ENCODE measurements at regions not wholly inside any gene's neighbourhood (a gene's known extent, or its start where the extent isn't known, plus 50 kb on each side); places are given as distances from the start of the nearest gene placed in this dataset.
"Not testable (repeated sequence)": the region's sequence is repeated elsewhere in the genome, so short reads cannot be mapped to it uniquely, and the experiment has no call there.

DNA sequence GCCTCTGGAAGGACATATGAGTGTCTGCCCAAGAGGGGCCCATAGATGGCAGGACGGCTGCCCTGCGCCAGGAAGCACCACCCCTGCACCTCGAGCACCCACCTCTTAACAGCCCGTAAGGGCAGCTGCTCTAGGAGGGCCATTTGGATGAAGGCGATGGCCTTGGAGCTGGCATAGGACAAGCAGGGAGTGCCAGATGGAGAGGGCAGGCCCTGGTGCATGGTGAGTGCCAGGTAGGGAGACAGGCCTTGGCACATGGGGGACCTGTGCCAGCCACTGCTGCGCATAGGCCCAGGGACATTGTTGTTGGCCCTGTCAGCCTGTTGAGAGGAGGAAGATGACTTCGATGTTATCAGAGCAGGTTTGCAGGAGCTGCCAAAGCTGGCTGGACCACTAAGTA is 134.2 kb downstream of the SLC25A46 start:
- DNase-seq = no peak

DNA sequence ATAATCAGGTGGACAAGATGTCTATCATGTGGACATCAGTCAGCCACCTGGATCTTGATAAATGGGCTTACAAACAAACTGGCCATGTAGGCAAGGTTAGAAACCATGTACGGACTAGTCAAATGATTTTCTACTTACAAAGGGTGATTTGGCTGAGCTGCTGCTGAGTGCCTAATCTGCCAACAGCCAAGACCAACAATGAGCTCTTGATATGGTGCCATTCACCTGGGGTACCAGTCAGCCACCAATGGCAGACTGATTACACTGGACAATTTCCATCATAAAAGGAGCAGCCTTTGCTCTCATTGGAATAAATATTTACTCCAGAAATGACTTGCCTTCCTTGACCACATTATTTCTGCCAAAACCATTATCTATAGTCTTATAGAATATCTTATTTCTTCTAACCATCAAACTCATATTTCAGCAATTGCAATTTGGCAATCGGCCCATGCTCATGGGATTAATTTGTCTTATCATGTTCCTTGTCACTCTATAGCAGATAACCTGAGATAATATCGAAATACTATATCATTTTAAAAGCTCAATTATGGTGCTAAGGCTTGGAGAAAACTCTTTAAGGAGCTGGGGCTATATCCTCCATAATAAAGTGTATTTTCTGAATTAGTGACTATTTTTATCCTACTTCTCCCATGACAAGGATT is 135.1 kb downstream of the SLC25A46 start:
- no peak for DNase-seq

DNA sequence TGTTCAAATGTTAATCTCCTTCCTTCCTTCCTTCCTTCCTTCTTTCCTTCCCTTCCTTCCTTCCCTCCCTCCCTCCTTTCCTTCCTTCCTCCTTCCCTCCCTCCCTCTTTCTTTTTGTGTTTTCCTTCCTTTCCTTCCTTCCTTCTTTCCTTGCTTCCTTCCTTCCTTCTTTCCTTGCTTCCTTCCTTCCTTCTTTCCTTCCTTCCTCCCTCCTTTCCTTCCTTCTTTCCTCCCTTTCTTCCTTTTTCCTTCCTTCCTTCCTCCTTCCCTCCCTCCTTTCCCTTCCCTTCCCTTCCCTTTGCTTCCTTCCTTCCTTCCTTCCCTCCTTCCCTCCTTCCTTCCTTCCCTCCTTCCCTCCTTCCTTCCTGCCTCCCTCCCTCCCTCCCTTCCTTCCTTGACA is 136.3 kb downstream of the SLC25A46 start:
- DNase-seq = not testable (repeated sequence)

DNA sequence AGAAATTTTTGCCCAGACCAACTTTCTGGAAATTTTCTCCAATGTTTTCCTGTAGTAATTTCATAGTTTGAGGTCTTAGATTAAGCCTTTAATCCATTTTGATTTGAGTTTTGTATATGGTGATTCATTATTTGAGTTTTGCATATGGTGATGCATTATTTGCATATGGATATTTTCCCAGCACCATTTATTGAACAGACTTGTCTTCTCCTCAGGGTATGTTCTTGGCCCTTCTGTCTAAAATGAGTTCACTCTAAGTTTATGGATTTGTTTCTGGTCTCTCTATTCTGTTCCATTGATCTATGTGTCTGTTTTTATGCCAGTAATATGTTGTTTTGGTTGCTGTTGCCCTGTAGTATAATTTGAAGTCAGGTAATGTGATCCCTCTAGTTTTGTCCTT is 139.3 kb downstream of the SLC25A46 start:
- DNase-seq = no peak

DNA sequence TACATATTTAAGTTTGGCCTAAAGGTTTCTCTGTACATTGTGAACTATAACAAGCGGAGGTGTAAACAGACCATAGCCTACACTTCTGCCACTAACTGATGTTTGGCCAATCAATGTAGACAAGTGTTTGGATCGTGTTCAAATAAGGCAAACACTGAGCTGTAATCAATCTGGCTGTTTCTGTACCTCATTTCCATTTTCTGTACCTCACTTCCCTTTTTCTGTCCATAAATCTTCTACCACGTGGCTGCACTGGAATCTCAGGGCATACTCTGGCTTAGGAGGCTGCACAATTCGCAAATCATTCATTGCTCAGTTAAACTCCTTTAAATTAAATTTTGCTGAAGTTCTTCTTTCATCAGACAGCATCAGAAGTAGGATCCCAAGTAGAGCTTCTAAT is 140.9 kb downstream of the SLC25A46 start:
- DNase-seq = no peak

DNA sequence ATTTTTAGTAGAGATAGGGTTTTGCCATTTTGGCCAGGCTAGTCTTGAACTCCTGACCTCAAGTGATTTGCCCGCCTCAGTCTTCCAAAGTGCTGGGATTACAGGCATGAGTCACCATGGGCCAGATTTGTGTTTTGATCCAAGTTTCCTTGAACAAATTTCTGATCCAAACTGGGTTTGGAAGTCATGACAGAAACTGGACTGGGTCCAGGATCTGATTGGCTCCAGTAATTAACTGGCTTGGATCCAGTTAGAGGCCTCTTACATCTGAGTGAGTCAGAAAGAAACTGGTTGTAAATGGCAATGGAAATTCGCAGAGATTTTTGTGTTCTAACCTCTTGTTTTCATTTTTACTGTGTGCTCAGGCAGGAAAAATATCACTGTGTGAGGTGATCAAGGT is 141.6 kb downstream of the SLC25A46 start:
- no peak for DNase-seq

DNA sequence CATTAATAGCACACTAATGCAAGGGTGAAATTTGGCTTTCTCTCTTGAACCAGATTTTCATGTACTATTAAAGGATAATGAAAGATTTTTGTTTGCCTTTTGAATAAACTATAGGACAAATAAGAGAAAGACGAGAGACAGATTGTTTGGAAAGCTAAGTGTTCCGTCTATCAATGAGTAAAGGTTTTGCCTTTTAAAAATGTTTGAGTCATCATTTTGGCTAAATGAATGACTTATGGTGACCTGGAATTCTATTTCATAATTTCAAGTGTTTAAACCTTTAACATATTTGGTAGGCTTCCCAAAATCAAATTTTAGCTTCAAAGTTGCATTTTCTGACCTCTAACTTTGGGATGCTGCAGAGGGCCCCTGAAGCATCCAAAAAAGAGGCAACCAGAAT is 145.2 kb downstream of the SLC25A46 start:
- no peak for DNase-seq

DNA sequence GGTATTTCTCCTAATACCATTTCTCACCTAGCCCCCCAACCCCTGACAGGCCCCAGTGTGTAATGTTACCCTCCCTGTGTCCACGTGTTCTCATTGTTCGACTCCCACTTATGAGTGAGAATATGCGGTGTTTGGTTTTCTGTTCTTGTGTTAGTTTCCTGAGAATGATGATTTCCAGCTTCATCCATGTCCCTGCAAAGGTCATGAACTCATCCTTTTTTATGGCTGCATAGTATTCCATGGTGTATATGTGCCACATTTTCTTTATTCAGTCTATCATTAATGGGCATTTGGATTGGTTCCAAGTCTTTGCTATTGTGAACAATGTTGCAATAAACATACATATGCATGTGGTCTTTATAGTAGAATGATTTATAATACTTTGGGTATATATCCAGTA is 148.4 kb downstream of the SLC25A46 start:
- not testable (repeated sequence) for DNase-seq

DNA sequence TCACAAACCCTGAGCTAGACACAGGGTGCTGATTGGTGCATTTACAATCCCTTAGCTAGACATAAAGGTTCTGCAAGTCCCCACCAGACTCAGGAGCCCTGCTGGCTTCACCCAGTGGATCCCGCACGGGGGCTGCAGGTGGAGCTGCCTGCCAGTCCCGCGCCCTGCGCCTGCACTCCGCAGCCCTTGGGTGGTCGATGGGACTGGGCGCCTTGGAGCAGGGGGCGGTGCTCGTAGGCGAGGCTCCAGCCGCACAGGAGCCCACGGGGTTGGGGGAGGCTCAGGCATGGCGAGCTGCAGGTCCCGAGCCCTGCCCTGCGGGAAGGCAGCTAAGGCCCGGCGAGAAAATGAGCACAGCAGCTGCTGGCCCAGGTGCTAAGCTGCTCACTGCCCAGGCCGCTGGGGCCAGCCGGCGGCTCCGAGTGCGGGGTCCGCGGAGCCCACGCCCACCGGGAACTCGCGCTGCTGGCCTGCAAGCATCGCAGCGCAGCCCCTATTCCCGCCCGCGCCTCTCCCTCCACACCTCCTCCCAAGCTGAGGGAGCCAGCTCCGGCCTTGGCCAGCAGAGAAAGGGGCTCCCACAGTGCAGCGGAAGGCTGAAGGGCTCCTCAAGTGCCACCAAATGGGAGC is 155.2 kb downstream of the SLC25A46 start:
- DNase-seq = not testable (repeated sequence)

DNA sequence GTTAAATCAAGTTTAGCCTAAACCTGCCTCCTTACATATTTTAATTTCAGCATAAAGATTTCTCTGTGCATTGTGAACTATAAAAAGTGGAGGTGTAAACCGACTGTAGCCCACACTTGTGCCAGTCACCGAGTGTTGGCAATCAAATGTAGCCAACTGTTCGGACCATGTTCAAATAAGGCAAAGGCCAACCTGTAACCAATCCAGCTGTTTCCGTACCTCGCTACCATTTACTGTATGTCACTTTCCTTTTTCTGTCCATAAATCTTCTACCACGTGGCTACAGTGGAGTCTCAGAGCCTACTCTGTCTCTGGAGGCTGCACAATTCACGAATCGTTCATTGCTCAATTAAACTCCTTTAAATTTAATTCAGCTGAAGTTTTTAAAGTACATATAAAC is 156.0 kb downstream of the SLC25A46 start:
- no peak for DNase-seq

DNA sequence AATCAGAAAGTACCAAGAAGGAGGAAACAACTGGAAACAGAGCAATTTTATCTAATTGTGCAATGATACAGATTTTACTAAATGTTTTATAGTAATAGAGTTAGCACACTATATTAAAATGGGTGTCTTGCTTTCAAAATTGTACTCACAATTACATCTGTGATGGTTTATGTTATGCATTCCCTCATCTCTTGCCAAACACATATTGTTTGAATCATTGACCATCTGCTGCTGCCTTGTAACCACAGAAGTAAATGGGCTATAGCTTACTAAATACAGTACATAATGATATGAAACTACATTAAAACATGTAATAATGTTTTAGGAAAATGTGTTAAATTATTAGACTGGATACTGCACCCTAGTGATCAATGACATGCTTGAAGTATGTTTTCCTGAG is 158.1 kb downstream of the SLC25A46 start:
- DNase-seq = no peak

DNA sequence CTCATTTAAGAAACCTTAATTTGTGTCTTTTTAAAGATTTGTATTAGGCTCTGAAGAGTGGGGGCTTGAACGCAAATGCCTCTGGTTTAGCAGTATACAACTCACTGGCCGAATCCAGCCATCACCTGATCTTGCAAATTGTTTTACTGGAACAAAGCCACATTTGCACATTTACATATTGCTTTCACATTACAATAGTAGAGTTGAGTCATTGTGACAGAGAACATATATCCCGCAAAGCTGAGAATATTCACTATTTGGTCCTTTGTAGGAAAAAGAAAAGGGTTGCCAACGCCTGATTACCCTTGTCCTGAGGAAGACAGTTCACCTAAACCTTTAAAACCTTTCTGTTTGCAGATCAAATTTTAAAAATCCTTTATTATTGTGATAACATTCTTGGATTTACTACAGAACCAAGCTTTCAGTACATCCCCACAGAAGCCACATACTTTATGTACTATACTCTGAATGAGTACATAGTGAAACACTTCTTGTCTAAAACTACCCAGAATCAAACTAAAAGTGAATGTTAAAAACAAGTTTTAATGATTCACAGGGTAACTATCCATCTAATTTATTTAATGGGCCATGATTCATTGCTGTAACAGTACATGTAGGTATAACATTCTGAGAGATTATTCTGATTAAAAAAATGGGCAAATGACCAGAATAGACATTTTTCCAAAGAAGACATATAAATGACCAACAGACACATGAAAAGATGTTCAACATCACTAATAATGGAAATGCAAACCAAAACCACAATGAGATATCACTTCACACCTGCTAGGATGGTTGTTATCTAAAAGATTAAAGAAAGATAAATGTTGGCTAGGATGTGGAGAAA is 161.0 kb downstream of the SLC25A46 start:
- no peak for DNase-seq

DNA sequence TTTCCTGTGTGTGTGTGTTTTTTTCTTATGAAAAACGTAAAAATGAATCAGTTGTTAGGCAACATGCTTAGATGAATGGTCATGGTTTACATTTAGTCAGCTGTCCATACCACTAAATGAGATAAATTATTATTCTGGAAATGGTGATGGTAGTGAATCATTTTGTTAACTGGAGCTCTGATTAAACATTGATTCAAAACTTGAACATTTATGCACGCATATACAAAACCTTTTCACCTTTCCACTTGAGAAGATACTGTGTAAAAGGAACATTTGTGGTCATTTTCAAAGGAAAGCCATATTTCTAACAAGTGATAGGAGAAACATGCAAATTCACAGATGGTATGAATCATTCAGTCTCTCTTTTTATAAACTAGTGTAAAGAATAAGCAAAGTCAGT is 162.0 kb downstream of the SLC25A46 start:
- no peak for DNase-seq

DNA sequence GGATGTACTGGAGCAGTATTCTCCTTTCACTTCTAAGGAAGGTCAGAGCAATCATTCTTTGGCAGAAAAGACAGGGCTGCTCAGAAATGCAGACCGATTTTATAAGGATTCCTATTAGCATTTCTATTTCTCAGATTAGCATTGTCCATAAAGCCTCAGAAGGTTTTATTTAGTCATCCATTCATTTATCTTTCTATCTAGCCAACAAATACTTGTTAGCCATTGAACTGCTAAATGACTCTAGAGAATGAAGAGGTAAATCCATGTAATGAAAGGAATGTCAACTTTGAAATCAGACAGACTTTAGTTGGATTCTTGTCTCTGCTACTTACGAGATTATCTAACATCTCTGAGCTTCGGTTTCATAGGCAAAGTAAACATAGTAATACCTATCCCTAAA is 165.2 kb downstream of the SLC25A46 start:
- no peak for DNase-seq

DNA sequence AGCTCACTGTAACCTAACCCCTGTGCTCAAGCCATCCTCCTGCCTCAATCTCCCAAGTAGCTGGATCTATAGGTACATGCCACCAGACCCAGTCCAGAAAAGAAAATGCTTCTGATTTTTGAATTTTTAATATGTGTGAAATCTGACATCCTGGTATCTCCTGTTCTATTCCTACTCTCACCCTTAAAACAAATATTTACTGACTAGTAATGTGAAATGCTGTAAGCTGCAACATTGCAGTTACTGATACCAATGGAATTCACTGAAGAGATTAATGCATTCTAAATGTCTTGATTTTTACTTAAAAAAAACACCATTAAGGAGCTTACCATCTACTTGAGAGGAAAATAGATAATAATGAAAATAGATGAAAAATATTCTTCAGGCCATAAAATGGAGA is 162.7 kb upstream of the TSLP start:
- DNase-seq = no peak

DNA sequence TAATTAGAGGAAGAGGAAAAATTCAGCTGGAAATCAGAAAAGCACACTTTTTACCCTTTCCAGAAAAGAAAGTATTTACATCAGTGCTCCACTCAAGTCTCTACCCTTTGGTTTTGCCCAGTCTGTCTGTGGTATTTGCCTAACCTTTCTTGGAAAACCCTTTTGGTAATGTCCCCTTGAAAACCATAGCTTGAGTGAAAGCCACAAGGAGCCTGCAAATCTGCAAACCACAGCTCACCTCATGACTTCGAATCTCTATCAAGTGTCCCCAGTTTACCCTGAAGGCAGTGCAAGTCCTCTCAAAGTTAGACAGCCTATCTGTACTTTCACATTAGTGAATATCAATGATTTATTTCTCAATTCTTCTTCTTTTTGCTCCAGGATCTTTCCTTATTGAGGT is 162.1 kb upstream of the TSLP start:
- no peak for DNase-seq

DNA sequence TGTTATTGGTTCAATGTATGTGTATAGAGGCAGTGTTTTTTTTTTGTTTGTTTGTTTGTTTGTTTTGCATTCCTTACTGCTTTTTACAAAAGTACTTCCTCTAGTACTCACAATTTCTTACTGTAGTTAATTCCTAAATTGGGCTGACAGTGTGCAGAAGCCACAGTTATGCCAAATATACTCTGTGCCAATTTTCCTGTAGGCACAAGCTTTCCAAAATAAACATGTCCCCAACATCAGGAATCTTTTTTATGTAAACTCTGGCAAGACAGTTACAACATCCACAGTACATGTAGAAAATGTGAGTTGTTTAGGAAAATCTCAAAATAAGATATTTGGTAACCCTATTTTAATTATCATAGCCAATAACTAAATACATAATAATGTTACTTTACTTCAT is 161.6 kb upstream of the TSLP start:
- no peak for DNase-seq

DNA sequence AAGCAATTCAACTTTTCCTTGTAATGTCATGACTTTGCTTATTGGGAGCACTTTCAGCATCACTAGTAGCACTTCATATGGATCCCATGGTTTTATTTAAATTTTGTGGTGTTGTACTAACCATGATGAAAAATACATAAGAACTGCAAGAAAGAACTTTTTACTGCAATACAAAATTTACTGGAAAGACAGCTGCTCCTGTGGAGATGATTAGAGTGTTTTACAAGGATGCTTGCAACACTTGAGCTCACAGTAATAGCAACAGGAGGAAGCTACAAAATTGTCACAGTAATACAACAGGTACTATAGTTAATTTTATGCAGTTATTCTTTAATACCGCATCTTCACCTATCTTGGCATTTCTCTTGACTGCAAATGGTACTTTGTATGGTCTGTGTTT is 158.3 kb upstream of the TSLP start:
- DNase-seq = no peak

DNA sequence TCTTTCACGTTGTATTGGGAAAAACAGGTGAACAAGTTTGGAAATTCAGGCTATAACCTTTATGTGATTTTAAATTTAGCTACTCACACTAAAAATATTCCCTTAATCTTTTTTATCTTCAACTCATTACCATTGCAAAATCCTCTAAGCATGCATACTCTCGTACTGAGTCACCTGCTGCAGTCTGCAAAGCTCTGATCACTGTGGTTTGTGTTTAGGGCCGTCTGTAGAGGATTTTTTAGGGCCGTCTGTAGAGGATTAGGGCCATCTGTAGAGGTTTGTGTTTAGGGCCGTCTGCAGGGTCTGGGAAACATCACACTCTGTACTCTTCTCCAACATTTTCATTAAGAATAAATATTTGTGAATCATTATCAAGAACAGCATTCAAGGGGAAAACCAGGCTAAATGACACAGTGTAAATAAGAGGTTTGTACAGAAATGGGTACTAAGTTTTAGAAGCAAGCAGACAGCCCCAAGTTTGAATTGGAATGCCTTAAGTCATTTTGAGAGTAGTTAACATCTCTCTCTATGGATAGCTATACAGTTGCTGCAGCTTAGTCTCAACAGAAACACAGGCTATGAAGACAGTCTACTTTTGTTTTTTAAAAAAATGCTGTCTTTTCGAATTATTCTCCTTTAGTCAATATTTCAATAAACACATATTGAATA is 155.0 kb upstream of the TSLP start:
- no peak for DNase-seq

DNA sequence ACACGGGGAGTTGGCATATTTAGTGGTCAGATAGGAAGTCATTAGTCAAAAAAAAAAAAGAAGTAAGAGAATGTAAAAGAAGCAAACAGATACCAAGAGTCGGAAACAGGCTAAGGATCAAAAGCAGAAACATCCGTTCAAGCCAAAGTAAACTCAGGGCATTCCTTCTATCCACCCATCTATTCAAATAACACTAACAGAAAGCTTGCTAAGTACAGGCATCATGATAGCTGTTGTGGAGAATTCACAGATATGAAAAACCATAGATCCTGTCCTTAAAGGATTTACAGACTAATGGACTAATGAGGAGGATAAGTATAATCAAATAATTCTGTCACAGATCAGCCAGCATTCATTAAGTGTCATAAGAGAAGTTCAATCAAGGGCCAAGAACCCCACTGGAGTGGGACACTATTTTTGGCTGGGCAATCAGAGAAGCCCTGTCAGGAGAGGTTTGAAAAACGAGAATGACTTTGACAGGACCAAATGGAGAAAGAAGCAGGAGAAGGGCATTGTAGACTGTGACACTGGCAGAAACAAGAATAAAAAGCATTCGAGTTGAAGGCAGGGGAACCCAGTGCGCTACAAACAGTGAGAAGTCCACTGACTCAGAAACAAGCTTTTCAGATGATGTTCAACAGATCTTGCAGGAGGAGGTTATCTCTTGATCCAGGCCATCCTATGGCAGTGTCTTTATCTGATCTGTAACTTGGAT is 154.2 kb upstream of the TSLP start:
- DNase-seq = no peak

DNA sequence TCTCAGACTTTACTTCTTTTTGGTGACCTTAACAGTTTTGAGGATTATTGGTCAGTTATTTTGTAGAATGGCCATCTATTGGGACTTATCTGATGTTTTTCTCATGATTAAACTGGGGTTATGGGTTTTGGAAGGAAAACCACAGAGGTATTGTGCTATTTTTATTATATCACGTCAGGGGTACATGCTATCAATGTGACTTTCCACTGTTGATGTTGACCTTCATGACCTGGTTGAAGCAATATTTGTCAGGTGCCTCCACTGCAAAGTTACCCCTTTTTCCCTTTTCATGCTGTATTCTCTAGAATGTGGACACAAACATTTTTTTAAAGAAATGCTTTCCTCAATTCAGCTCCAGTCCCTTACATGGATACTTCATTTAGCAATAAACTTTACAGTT is 152.8 kb upstream of the TSLP start:
- DNase-seq = no peak

DNA sequence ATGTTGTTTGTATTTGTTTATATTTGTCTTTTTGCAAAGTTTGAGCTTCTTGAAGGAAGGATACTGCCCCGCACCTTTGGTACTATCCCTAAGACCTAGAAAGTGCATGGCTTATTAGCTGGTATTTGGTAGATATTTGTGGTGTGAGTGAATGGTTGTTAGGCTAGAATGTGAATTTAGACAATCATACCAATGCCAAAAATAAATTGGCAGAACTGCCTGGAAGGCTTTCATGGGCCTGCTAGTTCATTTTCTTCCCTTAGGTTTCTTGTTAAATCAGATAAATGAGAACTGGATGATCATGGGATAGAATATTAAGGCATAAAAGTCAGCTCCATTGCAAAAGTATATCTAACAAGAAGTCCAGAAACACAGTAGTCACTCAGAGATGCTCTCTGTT is 147.5 kb upstream of the TSLP start:
- DNase-seq = no peak

DNA sequence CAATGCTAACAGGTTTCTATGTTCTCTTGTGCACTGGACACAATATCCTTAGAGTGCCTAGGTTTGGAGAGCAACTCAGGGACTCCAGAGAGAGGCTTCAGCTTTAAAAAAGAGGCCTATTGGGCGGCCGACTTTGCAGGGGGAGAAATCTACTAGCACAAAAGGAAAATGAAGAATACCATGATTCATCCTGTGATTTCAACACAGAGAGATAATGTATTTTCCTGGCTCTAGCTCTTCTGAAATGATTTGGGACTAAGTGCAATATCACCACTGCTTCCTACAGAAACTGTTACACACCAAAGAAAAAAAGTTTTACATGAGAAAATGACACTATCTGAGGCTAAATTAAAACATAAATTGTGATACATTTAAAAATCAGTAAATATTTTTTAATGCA is 146.1 kb upstream of the TSLP start:
- DNase-seq = no peak
